NT2/D1 (cell line): ENCODE measurements at regions not wholly inside any gene's neighbourhood (a gene's known extent, or its start where the extent isn't known, plus 50 kb on each side); places are given as distances from the start of the nearest gene placed in this dataset.

ENCODE experiments used
- DNase-seq: peaks from one replicate; pipeline ENCODE4 v3.0.0-alpha.2; 2011; ENCODE audit warnings: low read depth, low spot score
- H3K27me3 ChIP-seq: 2 replicates; pipeline ENCODE4 v1.6.0; 2011; ENCODE audit warnings: mild to moderate bottlenecking; ENCODE audit not compliant: insufficient read length, insufficient read depth
- H3K36me3 ChIP-seq: 2 replicates; pipeline ENCODE4 v1.6.1; 2011; ENCODE audit warnings: mild to moderate bottlenecking, low read length, mixed read lengths; ENCODE audit not compliant: insufficient read depth, insufficient read length
- H3K4me1 ChIP-seq: 2 replicates; pipeline ENCODE4 v1.5.1; 2011; ENCODE audit not compliant: insufficient read depth, insufficient read length
- H3K4me3 ChIP-seq: 2 replicates; pipeline ENCODE4 v1.5.1; 2011; ENCODE audit warnings: low read depth; ENCODE audit not compliant: insufficient read length
- H3K9ac ChIP-seq: 2 replicates; pipeline ENCODE4 v1.6.0; 2011; ENCODE audit warnings: low read depth; ENCODE audit not compliant: insufficient read length
- H3K9me3 ChIP-seq: 2 replicates; pipeline ENCODE4 v1.5.1; 2011; ENCODE audit warnings: mild to moderate bottlenecking, low read length; ENCODE audit not compliant: insufficient read depth
- SUZ12 ChIP-seq: IDR thresholded peaks from 2 replicates; pipeline ENCODE4 v1.6.1; 2011; ENCODE audit not compliant: insufficient read length, insufficient read depth; ENCODE audit errors: extremely low read depth
- YY1 ChIP-seq: IDR thresholded peaks from 2 replicates; pipeline ENCODE4 v1.6.1; 2011; ENCODE audit not compliant: insufficient read length, insufficient read depth
- ZNF274 ChIP-seq: IDR thresholded peaks from 2 replicates; pipeline ENCODE4 v1.6.1; 2011; ENCODE audit warnings: mild to moderate bottlenecking, low read depth, low read length

DNA sequence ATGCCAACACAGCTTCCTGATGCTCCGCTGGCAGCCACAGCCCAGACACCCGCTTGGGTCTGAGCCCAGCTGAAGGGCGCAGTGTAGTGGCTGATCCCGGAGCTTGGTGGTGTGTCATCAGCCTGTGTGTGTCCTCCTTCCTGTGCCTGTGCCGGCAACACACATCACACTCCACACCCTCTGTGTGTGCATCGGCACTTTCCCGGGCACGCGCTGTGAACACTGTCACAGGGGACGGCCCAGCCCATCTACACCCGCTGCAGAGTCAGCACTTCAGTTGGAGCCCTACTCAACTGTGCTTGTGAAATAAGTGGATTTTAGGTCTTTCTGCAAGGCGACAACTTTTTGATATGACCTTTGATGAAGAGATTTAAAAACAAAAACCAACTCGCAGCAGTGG is 189.4 kb downstream of the IRX2 start:
- no peaks in the 10 kb centered on the region for H3K36me3 ChIP-seq

DNA sequence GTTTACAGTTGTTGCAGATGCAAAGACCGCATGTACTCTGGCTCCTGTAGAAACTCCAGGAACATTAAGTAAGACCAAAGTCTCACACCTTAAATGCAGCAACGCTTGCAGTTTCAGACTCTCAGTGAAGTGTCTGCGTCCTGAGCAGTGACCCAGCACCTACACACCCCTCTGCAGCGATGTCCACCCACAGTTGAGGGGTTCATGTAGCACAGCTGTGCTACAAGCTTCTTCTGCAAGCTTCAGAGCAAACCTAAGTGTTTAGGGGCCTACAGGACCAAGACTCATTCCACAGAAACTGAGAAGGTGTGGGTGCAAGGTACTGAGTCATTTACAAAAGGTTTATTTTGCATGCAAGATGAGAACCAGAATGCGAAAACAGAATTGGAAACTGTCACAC is 191.0 kb downstream of the IRX2 start:
- no peak for TF ChIP-seq YY1
- TF ChIP-seq ZNF274 = no peak
- no peak for TF ChIP-seq SUZ12
- no peaks in the 10 kb centered on the region for H3K36me3 ChIP-seq
- H3K27me3 ChIP-seq = no peaks in the 10 kb centered on the region
- no peaks in the 10 kb centered on the region for H3K4me1 ChIP-seq
- H3K9ac ChIP-seq = no peak overlapping the region
- DNase-seq = no peak
- no peaks in the 10 kb centered on the region for H3K9me3 ChIP-seq
- no peak overlapping the region for H3K4me3 ChIP-seq

More for the DNA sequence above, 189.4 kb downstream of the IRX2 start:
- no peaks in the 10 kb centered on the region for H3K9me3 ChIP-seq
- H3K9ac ChIP-seq = no peak overlapping the region
- no peak overlapping the region for H3K4me3 ChIP-seq
- TF ChIP-seq SUZ12 (no peak), YY1 (no peak), ZNF274 (no peak)
- no peaks in the 10 kb centered on the region for H3K4me1 ChIP-seq
- no peak for DNase-seq
- no peaks in the 10 kb centered on the region for H3K27me3 ChIP-seq

DNA sequence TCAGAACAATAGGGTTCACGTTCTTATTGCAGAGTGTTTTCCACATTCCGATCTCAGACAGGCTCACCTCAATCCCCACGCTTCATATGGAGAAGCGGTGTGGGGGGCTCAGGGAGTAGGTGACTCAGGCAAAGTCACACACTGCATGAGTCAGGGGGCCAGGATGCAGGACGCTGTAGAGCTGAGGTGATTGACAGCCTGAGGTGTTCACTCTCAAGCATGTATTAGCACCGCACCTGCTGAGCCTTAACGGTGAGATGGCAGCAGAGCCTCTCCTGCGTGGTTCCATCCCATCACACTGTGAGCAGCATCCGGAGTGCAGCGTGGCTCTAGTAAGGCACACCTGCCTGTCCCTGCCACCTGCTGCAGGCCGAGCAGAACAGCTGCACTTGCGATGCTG is 194.0 kb downstream of the IRX2 start:
- TF ChIP-seq ZNF274 (no peak), SUZ12 (no peak), YY1 (no peak)
- no peaks in the 10 kb centered on the region for H3K36me3 ChIP-seq
- H3K4me1 ChIP-seq = no peaks in the 10 kb centered on the region
- no peak overlapping the region for H3K4me3 ChIP-seq
- DNase-seq = no peak
- peaks cover 21% of the 10 kb centered on the region for H3K9me3 ChIP-seq
- no peak overlapping the region for H3K9ac ChIP-seq
- H3K27me3 ChIP-seq = no peaks in the 10 kb centered on the region

DNA sequence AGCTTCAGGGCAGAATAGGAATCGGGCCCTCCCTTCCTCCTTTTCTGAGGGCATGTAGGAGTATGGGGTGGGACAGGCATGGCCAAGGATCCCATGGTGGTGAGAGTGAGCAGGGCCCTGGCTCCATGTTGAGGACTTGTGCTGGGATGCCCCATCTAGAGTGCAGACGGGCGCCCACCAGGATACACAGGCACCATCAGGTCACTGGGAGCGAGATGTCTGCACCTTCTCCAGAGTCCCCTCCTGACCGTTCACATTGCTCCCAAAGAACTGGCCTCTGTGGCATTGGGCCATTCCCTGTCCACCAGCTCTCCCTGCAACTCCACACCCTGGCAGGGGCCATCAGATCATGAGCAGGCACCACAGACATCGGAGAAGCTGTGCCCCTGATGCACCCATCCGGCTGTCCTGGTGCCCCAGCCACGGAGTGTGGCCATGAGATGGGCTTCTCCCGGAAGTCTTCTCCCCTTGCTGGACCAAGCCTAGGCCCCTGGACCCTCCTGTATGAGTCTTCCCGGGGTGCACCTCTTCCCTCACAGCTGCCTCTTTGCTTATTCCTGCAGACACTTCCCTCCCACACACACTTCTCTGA is 195.0 kb downstream of the IRX2 start:
- H3K27me3 ChIP-seq = no peaks in the 10 kb centered on the region
- H3K36me3 ChIP-seq = no peaks in the 10 kb centered on the region
- H3K4me1 ChIP-seq = no peaks in the 10 kb centered on the region
- DNase-seq = no peak
- H3K9me3 ChIP-seq = peaks cover 21% of the 10 kb centered on the region
- no peak overlapping the region for H3K9ac ChIP-seq
- no peak for TF ChIP-seq YY1
- TF ChIP-seq ZNF274 = no peak
- TF ChIP-seq SUZ12 = no peak
- H3K4me3 ChIP-seq = no peak overlapping the region

DNA sequence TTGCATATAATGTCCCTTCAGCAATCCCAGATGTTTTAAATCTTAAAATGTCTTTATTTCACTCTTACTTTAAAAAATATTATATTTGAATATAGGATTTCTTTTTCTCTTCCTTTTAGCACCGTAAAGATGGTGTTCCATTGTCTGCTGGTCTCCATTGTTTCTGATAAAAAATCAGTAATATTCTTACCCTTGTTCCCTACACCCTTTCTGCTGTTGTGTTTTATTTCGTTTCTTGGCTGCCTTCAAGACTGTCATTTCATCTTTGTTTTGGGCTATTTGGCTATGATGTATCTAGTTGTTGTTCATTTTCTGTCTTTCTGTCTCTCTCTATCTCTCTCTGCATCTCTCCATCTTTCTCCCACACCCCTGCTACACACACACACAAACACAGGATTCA is 197.9 kb downstream of the IRX2 start:
- no peaks in the 10 kb centered on the region for H3K4me1 ChIP-seq
- H3K4me3 ChIP-seq = no peak overlapping the region
- no peak overlapping the region for H3K9ac ChIP-seq
- peaks cover 21% of the 10 kb centered on the region for H3K9me3 ChIP-seq
- H3K36me3 ChIP-seq = no peaks in the 10 kb centered on the region
- H3K27me3 ChIP-seq = no peaks in the 10 kb centered on the region
- no peak for TF ChIP-seq SUZ12
- TF ChIP-seq YY1 = no peak
- no peak for TF ChIP-seq ZNF274
- DNase-seq = no peak

DNA sequence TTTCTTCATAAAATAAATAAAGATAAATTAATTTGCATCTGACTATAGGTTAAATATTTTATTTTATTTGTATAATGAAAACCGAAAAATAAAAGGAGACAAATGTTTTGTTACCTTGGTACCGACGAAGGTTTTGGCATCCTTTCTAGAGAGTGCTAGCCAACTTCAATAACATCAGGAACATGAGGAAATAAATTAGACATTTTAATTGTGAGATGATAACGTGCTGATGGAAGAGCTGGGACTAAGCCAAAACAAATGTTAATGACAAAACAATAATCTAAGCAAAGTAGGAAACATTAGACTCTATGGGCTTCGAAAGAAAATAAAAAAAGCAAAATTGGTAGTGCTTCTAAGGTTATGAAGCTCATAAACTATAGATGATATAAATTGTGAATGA is 201.0 kb downstream of the IRX2 start:
- no peak for DNase-seq
- TF ChIP-seq ZNF274 (no peak), SUZ12 (no peak), YY1 (no peak)
- H3K9ac ChIP-seq = no peak overlapping the region
- H3K9me3 ChIP-seq = peaks cover 21% of the 10 kb centered on the region
- no peaks in the 10 kb centered on the region for H3K4me1 ChIP-seq
- no peaks in the 10 kb centered on the region for H3K36me3 ChIP-seq
- H3K4me3 ChIP-seq = no peak overlapping the region
- H3K27me3 ChIP-seq = no peaks in the 10 kb centered on the region

DNA sequence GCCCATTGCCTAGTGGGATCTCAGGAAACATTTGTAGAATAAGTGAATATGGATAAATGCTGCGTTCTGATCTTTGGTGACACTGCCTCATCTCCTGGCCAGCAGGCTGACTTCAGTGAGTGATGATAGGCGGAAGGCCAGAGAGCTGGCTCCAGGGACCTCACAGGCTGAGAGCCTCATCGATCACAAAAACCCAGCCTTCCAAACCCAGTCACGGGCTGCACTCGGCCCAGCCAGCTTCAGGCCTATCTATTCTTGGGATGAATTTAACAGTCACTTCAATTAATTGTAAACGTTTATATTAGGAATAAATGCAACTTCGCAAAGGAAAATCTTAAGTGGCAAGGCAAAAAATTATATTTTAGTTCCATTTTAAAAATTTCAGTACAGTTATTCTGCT is 201.6 kb downstream of the IRX2 start:
- no peak for DNase-seq
- H3K36me3 ChIP-seq = no peaks in the 10 kb centered on the region
- no peak overlapping the region for H3K4me3 ChIP-seq
- no peaks in the 10 kb centered on the region for H3K27me3 ChIP-seq
- H3K9ac ChIP-seq = no peak overlapping the region
- no peaks in the 10 kb centered on the region for H3K4me1 ChIP-seq
- TF ChIP-seq SUZ12 (no peak), YY1 (no peak), ZNF274 (no peak)
- peaks cover 19% of the 10 kb centered on the region for H3K9me3 ChIP-seq

DNA sequence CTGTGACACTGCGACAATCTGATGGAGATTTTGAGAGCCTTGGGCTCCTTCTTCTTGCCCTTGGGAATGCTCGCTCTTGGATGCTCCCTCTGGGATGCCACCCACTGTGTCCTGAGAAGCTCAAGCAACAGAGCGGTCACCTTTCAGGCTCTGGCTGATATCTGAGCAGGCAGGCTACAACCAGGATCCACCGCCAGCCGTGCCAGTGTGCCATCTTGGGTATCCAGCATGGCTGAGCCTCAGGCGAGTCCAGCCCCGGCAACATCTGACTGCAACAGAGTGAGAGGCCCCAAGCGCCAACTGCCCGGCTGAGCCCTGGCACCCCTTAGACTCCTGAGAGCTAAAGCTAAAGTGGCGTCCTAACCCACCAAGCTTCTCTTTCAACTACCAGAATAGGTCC is 202.1 kb downstream of the IRX2 start:
- Histone ChIP-seq H3K4me3 (no peak overlapping the region), H3K4me1 (no peaks in the 10 kb centered on the region), H3K9ac (no peak overlapping the region), H3K9me3 (peaks cover 14% of the 10 kb centered on the region), H3K27me3 (no peaks in the 10 kb centered on the region), H3K36me3 (no peaks in the 10 kb centered on the region)
- TF ChIP-seq SUZ12 (no peak), YY1 (no peak), ZNF274 (no peak)
- no peak for DNase-seq
